Right lobe of liver (tissue), 6 donors: ENCODE measurements at regions not wholly inside any gene's neighbourhood (a gene's known extent, or its start where the extent isn't known, plus 50 kb on each side); places are given as distances from the start of the nearest gene placed in this dataset.

Source experiments
- ATAC-seq, 4 donors: fragments of 200-7000 bp; cut with Tn5 transposase; one replicate each; pipeline ENCODE4 v1.9.1; 2020; ENCODE audit warnings: mild to moderate bottlenecking in 4 of 4, moderate library complexity in 4 of 4
- DNase-seq, 3 donors: peaks; one replicate each; pipeline ENCODE4 v3.0.0-alpha.2; 2020
- H3K27ac ChIP-seq, 3 donors: fragments of 200-600 bp; one replicate each; pipeline ENCODE4 v1.8.0; 2022
- H3K27me3 ChIP-seq, 2 donors: fragments of 200-600 bp; one replicate each; pipeline ENCODE4 v1.8.0; 2022
- H3K36me3 ChIP-seq, 4 donors: fragments of 200-600 bp; sonication (generic) in 1 of 4; one replicate each; pipeline versions ENCODE4 v1.5.1 to v1.8.0; 2017 to 2022; ENCODE audit warnings: control low read depth in 1 of 4
- H3K4me1 ChIP-seq, 4 donors: fragments of 200-600 bp; sonication (generic) in 1 of 4; one replicate each; pipeline versions ENCODE4 v1.5.1 to v1.8.0; 2017 to 2022; ENCODE audit warnings: control low read depth in 1 of 4
- H3K4me3 ChIP-seq, 3 donors: fragments of 200-600 bp; one replicate each; pipeline ENCODE4 v1.8.0; 2022
- H3K9me3 ChIP-seq, 4 donors: fragments of 200-600 bp; sonication (generic) in 1 of 4; one replicate each; pipeline versions ENCODE4 v1.5.1 to v1.8.0; 2017 to 2022; ENCODE audit warnings: control low read depth in 1 of 4
- CTCF ChIP-seq, 4 donors: fragments of 200-600 bp in 3 of 4; fragments of 450-650 bp in 1 of 4; IDR thresholded peaks; one replicate each; pipeline versions ENCODE4 v1.5.1 to v1.8.0; 2016 to 2022; ENCODE audit warnings: antibody characterized with exemption in 4 of 4, mild to moderate bottlenecking in 2 of 4
- POLR2A ChIP-seq: fragments of 450-650 bp; IDR thresholded peaks from one replicate; pipeline ENCODE4 v1.6.1; 2017; ENCODE audit warnings: antibody characterized with exemption, mild to moderate bottlenecking
- WGBS: methylation state at CpG from one replicate; pipeline ENCODE4 v1.1.6; 2018; ENCODE audit warnings: low coverage, low lambda C conversion rate; ENCODE audit not compliant: insufficient coverage; ENCODE audit errors: missing lambda C conversion rate; 5-methylcytosine and 5-hydroxymethylcytosine counted together
- intact Hi-C, 2 donors: fragments of 100-400 bp; cut with DNase I; formaldehyde crosslinking; loops; one replicate each; pipeline versions ENCODE4 v1.11.2 to v1.14.1; 2022
- donor health status: DM: no; HTN: yes; CAD: no.
- donor health status: DM: no; HTN: no; CAD: no.
- donor health status: DM: no; HTN: no; CAD: no.
- donor health status: DM: no; HTN: yes; CAD: no.
- donor health status: DM: no; HTN: yes; CAD: no.

GRCh38 chr2:5098286-5098685 lies 593.9 kb upstream of the SOX11 start:
- Histone ChIP-seq H3K9me3 (no peaks in the 10 kb centered on the region), H3K27ac (no peak overlapping the region), H3K4me1 (no peaks in the 10 kb centered on the region), H3K4me3 (no peak overlapping the region), H3K27me3 (no peaks in the 10 kb centered on the region), H3K36me3 (no peaks in the 10 kb centered on the region)
- intact Hi-C loops: no loop called here
- 70% methylated on average over 1 of the region's 1 CpG for WGBS
- ATAC-seq: no peak
- no peak for DNase-seq
- no peak for TF ChIP-seq CTCF (IDR thresholded peaks at IDR 0.05)

GRCh38 chr2:5102823-5103222 lies 589.4 kb upstream of the SOX11 start:
- intact Hi-C loops: no loop called here
- no peak for DNase-seq
- no peak for ATAC-seq
- no peak overlapping the region for H3K27ac ChIP-seq
- 34% methylated on average over 2 of the region's 2 CpGs for WGBS
- no peak overlapping the region for H3K4me3 ChIP-seq
- no peaks in the 10 kb centered on the region for H3K9me3 ChIP-seq
- TF ChIP-seq CTCF (IDR thresholded peaks at IDR 0.05) (no peak), POLR2A (no peak)
- H3K4me1 ChIP-seq: no peaks in the 10 kb centered on the region
- no peaks in the 10 kb centered on the region for H3K36me3 ChIP-seq
- no peaks in the 10 kb centered on the region for H3K27me3 ChIP-seq

GRCh38 chr2:5111581-5111980 lies 580.6 kb upstream of the SOX11 start:
- no peaks in the 10 kb centered on the region for H3K36me3 ChIP-seq
- H3K4me3 ChIP-seq: no peak overlapping the region
- H3K9me3 ChIP-seq: no peaks in the 10 kb centered on the region
- DNase-seq (no peak), ATAC-seq (no peak)
- intact Hi-C loops: no loop called here
- no peaks in the 10 kb centered on the region for H3K27me3 ChIP-seq
- TF ChIP-seq POLR2A: no peak
- no peak for TF ChIP-seq CTCF (IDR thresholded peaks at IDR 0.05)
- no peak overlapping the region for H3K27ac ChIP-seq
- no peaks in the 10 kb centered on the region for H3K4me1 ChIP-seq

GRCh38 chr2:5119046-5119445 lies 573.1 kb upstream of the SOX11 start:
- Histone ChIP-seq H3K27me3 (no peaks in the 10 kb centered on the region), H3K9me3 (no peaks in the 10 kb centered on the region), H3K4me3 (no peak overlapping the region), H3K36me3 (no peaks in the 10 kb centered on the region), H3K27ac (no peak overlapping the region), H3K4me1 (no peaks in the 10 kb centered on the region)
- ATAC-seq: no peak
- TF ChIP-seq POLR2A (no peak), CTCF (IDR thresholded peaks at IDR 0.05) (no peak)
- intact Hi-C loops: no loop called here
- no peak for DNase-seq

GRCh38 chr2:5121121-5121520 lies 571.1 kb upstream of the SOX11 start:
- H3K36me3 ChIP-seq: no peaks in the 10 kb centered on the region
- WGBS: 14% methylated on average over 8 of the region's 12 CpGs
- ATAC-seq (no peak), DNase-seq (no peak)
- intact Hi-C loops: no loop called here
- TF ChIP-seq CTCF (IDR thresholded peaks at IDR 0.05) (no peak), POLR2A (no peak)
- H3K9me3 ChIP-seq: no peaks in the 10 kb centered on the region
- no peak overlapping the region for H3K27ac ChIP-seq
- H3K27me3 ChIP-seq: no peaks in the 10 kb centered on the region
- H3K4me3 ChIP-seq: no peak overlapping the region
- H3K4me1 ChIP-seq: no peaks in the 10 kb centered on the region
